Ramos (cell line): ENCODE measurements at regions not wholly inside any gene's neighbourhood (a gene's known extent, or its start where the extent isn't known, plus 50 kb on each side); places are given as distances from the start of the nearest gene placed in this dataset.

Source experiments
- in situ Hi-C: fragments of 300-500 bp; cut with MboI; formaldehyde crosslinking; loops from one replicate; pipeline ENCODE4 v1.14.3; 2022; ENCODE audit warnings: low sequenced_read_pairs; ENCODE audit not compliant: unreplicated experiment

GRCh38 chr15:39153058-39153714, 427.7 kb upstream of the THBS1 start:
- in situ Hi-C loops: no loop called here

DNA sequence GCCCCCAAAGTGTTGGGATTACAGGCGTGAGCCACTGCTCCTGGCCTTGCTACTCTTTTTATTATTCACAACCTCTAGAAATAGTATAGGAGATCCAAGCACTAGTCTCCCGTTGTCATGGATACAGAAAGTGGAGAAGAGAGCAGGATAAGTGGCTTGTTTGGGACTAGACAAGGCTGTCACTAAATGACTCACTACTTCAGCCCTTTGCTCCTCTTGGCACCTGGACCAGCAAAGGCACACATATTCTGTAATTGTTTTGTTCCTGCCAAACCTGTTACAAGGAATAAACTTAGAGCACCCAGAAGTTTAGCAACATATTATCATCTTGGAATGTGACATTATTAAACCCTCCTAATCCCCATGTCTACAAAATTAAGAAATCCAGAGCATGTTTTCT, 427.2 kb upstream of the THBS1 start:
- in situ Hi-C loops: no loop called here

DNA sequence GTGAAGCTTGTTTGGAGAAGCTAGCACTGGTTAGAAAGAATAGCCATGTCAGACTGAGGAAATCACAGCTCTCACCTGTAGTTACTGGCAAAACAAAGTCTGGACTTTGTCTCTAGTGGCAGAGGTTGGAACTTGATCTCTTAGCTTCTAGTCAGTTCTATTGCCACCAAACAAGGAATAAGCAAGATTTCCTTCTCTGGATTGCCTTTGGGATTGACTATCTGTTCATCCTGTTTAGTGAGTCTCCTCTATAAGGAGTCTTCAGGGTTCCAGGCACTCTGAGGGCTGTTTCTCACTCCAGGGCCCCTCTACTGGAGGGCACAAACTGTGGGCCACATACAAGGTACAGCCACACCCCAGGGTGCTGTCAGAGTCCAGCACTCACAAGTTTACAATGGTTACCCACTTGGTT, 426.6 kb upstream of the THBS1 start:
- in situ Hi-C loops: no loop called here

- in situ Hi-C loops: no loop called here
Observed at GRCh38 chr15:39154776-39155175, 426.1 kb upstream of the THBS1 start.

DNA sequence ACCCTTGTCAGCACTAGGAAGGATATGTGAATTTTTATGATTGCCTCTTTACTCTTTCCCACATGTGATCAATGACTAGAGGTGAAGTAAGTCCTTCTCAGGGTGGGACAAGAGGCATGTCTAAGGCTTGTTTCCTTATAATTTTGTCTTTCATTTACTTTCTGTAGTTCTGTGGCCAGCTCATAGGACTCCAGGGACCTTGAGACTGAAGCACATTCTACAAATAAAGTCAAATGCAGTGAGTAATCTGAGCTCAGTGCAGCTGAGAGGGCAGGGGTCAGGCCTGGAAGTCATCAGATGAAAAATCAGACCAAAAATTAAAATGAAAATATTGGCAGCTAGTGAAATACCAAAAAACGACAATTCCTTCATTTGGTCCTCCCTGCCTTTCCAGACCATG, 424.7 kb upstream of the THBS1 start:
- in situ Hi-C loops: no loop called here

DNA sequence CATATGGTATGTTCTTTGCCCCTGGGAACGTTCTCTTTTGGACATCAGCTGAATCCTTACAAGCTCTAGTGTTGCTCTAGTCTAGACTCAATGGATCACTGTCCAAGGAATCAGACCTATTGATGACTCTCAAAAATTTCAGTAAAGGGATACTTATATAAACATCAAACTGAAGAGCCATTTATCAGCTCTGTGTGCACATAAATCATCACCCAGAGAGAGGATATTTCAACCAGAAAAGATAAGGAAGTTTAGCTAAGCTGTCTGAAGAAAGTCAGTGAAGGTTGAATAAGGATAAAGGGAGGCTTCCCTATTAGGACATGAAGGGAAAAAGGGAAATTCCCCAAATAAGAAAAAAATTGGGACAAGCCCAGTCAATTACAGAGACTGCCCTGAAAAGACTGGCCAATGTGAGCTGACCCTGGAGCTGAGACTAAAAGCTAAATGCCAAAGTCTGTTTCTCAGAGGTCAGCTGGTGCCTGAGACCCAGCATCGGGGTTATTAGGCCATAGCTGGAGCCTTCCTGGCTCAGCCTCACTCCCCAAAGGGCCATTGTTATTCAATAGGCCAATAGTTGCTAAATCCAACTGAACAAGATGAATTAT, 424.1 kb upstream of the THBS1 start:
- in situ Hi-C loops: no loop called here

DNA sequence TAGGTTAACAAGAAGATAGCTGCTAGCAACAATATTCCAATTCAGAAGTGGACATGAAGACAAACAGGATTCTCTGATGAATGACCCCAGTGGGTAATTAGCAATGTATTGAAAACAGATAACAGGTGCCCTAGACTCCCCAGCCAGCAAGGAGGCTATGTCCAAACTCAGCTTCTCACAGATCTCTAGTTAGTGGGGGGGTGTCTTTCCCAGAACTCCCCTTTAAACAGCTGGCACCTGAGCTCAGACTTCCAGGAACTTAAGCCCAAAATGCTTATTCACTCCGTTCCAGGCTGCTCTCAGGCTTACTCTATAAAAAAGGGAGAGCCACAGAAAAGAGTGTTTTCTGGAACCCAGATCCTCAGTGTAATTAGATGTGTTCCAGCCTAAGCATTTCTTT, 423.0 kb upstream of the THBS1 start:
- in situ Hi-C loops: no loop called here

DNA sequence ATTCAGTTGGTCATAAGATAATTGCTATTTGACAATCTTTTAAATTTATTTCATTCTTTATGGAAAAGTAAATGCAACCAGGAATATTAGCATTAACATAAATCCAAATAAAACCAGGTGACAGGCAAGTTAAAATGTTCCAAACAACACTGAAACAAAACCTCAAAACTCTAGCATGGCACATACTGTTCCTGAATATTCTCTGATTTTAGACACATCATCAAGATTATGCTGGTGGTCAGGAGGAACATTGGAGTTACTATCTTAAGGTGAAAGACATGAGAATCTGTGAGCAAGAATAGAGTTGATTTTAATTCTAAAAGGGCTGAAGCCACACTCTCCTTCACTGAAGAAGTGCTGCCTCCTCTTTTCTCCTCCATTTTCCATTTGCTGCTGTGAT, 421.0 kb upstream of the THBS1 start:
- in situ Hi-C loops: no loop called here

- in situ Hi-C loops: no loop called here
Observed at GRCh38 chr15:39161096-39161495, 419.8 kb upstream of the THBS1 start.

DNA sequence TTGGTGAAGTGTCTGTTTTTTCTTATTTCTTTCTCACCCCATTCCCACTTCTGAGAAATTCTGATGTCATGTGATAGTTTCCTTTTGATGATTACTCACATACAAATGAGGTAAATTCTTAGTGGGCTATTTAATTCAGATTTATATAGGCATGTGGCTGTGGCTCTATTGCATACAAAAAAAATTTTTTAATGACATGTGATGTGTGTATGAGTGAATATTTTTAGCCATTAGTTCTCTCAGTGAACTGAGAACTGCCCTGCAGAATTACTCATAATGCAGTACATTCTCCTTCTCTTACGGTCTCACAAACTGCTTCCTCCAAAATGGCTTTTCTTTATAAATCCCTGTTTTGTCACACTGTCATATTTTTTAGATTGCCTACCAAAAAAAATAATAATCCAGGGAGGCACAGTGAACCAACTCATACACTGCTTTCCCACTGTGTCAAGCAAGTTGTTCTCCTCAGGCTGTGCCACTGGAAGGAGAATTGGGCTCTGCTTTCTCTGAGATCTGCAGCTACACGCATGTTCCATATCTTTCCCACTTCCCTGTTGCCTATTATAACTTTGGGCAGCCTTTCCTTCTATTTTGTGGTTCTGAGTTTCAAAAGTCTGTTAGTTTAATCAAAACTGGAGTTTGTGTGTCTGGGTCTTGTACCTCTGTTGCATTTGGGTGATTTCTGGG, 415.7 kb upstream of the THBS1 start:
- in situ Hi-C loops: no loop called here

DNA sequence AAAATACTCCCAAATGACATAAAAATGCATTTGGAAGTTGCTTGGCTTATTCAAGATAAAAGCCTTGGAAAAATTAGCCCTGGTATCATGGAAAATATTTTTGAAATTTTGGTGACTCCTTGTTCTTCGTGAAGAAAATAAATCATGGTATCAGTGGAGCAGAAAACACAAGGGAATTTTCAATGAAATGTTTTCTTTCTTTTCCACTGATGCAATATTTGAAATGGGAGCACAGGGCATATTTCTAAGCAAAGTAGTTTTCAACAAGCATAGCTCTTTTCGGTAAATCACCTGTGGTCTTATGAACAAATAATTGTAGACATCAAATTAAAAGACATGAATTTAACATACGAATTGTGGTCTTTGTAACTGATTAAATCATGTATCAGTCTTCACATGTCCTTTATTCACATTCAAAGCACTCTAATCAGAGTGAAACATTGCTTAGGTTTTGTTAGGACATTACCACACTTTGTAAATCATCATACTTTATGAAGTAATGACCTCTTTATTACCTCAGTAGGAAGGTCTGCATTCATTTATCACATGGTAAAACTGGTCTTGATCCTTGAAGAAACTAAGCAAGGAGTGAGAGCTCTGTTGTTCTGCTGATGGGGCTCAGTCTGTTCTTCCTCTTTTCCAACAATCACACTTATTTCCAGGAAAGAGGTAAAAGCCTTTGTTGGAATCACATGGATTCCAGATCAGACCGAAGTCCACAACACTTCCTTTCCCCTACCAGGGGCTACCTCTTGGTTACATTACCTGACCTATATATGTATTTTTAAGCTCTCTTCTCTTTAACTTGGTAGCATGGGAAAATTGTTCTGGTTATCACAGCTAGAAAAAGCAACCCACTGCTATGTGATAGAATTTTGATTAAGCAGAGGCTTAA, 413.5 kb upstream of the THBS1 start:
- in situ Hi-C loops: no loop called here

GRCh38 chr15:39171944-39172368, 408.9 kb upstream of the THBS1 start:
- in situ Hi-C loops: no loop called here

DNA sequence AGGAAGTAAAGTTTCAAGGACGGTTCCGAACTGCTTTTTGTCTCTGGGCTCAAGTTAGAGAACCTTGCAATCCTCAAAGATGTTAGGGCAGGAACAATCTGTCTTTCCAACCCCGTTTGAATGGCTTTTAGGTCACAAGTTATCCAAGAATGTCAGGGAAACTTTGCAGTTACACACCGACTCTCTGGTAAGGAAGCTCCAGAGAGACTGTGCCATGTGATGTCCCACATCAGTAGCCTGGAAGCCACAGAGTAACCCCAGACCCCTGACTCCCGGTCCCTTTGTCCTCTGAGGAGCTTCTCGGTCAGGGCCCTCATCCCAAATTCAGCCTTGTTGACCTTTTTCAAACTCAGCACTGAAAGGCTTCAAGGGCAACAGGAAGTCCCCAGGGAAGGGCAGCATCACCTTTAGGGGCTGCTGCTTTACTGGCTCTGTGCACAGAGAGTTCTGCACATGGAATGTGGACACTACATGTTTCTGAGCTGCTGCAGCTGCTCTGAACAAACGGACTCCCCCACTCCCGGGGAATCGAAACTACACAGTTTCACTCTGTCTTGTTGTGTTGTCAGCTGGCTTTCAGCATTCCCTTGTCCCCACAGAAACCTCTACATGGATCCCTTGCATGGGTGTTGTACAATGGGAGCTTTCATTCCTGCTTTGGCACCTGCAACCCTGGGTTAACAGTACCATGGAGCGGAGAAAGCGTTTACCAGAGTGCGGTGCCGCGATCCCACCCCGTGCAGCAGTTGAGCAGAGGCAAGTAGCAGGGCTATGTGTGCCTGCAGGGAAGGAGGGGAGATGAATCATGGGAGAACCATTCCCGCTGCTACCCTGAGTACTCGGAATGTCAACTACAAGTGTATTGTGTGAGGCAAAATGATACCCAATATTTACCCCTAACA, 408.2 kb upstream of the THBS1 start:
- in situ Hi-C loops: no loop called here

DNA sequence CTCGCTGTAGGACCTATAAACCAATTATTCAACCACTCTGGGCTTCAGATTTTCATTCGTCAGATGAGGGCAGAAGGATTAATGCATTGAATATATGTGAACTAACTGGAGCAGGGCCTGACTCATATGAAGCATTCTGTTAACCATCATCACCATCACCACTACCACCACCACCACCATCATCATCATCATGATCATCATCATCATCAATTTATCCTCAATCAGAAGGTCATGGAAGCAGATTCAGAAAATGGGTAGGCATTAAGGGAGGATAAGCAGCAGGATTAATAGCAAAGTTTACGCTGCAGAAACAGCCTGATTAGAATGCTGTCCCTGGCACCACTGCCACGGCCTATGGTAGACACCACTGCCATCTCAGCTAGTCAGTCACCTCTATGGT, 407.5 kb upstream of the THBS1 start:
- in situ Hi-C loops: no loop called here

- in situ Hi-C loops: no loop called here
Observed at GRCh38 chr15:39174332-39174731, 406.5 kb upstream of the THBS1 start.

GRCh38 chr15:39176030-39176429, 404.8 kb upstream of the THBS1 start:
- in situ Hi-C loops: no loop called here

- in situ Hi-C loops: no loop called here
Observed at GRCh38 chr15:39177561-39177960, 403.3 kb upstream of the THBS1 start.

GRCh38 chr15:39180030-39180429, 400.8 kb upstream of the THBS1 start:
- in situ Hi-C loops: no loop called here

GRCh38 chr15:39180483-39180933, 400.4 kb upstream of the THBS1 start:
- in situ Hi-C loops: no loop called here
